HG02623 (cell line): ENCODE measurements at regions not wholly inside any gene's neighbourhood (a gene's known extent, or its start where the extent isn't known, plus 50 kb on each side); places are given as distances from the start of the nearest gene placed in this dataset.
"Not testable (repeated sequence)": the region's sequence is repeated elsewhere in the genome, so short reads cannot be mapped to it uniquely, and the experiment has no call there.

ENCODE experiments used
- ATAC-seq: cut with Tn5 transposase; IDR thresholded peaks from one replicate; pipeline ENCODE4 v1.9.1; 2021; ENCODE audit warnings: moderate library complexity; ENCODE audit not compliant: unreplicated experiment

DNA sequence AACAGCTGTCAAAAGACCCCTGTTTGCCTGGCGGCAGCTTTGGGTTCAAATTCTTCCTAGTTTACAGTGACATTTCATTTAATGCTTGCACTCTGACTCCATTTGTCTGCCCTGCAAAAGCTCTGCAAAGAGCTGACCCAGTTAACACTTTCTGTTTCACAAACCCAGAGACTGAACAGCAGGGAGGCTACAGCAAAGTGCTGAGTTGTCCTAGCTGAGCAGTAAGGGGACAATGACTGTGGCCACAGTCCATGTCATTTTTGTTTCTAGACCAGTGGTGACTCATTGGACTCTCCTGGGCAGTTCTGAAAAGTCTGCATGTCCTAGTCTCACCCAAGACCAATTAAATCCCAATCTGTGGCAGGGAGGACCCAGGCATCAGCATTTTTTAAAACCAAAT lies 994.8 kb upstream of the WWC1 start:
- no peak for ATAC-seq

DNA sequence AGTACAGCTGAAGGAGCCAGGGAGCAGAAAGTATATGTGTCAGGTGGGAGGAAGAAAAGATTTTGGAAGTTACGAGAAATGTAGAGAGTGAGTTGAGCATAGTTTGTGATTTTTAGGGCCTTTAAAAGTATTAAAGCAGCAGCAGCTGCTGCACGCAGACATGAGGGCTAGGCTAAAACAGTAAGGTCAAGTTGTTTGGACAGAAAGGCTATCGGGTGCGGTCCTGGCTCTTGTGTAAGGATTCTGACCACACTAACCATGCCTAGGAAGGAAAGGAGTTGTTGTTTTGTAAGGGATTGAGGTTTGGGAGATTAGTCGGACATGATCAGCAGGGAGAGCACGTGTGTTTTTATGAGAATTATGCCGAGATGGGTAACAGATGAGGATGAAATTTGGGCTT lies 991.6 kb upstream of the WWC1 start:
- ATAC-seq = not testable (repeated sequence)

DNA sequence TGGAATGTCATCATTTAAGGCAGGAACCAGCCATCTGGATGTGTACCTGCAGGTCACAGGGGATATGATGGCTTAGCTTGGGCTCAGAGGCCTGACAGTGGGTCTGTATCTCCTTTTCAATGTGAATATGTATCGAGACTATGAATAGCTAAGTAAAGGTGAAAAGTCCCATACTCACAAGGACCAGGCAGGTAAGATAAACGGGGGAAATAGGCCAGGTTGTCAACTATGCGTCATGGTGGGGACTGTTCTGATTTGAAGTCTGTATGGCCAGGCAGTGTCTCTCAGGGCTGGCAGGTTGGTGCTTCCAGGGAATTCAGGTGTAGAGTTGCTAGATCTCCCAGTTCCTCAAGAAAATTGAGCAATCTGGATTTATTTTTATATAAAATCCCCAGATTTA lies 987.9 kb upstream of the WWC1 start:
- ATAC-seq = no peak

DNA sequence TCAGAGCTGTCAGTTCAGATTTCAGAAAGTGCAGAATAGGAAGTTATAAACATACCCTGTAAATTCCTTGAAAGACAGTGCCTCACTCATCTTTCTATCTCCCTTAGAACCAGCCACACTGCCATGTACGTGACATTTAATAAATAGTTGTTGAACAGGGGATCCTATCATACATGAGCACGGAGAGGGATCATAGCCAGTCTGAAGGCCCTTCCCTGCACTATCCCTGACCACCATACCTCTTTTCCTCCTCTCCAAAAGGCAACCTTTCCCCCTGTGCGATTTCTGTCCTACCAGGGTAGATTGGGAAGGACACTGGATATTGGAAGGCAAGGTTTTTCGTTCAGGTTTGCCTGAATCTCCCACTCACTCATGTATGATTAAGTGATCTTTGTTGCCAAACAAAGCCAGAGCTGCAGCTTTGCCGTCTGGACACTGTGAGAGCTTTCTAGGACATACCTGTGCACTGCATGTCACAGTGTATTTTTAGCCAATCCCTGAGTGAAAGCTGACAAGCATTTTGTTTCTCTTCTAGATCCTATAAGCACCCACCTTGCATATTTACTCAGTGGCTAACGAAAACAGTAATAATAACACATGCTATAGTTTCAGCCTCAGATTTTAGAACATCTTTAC lies 986.5 kb upstream of the WWC1 start:
- no peak for ATAC-seq

DNA sequence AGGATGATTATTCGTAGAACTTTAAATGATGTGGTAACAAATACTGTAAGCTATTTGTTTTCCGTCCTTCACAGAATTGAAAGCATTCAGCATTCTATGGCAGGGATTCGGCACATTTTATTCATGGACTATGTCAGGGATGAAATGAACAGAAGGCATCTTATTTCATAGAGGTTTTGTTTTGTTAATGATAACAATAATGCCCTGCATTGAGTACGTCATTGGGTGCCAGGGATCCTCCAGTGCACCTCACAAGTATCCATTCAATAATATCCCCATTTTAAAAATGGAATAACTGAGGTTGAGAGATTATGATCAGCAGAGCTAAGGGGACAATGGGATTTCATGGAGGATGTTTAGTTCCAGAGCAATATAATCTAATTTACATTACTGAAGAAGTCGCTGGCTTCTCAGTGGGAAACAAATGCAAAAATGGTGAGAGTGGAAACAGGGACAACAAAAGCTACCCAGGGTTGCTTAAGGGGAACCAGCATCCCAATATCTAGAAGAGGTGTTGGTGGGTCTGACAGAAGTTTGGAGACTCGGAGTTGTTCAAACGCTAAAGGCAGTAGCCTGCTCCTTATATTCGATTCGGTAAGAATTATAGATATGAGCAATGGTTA lies 985.7 kb upstream of the WWC1 start:
- ATAC-seq = no peak

DNA sequence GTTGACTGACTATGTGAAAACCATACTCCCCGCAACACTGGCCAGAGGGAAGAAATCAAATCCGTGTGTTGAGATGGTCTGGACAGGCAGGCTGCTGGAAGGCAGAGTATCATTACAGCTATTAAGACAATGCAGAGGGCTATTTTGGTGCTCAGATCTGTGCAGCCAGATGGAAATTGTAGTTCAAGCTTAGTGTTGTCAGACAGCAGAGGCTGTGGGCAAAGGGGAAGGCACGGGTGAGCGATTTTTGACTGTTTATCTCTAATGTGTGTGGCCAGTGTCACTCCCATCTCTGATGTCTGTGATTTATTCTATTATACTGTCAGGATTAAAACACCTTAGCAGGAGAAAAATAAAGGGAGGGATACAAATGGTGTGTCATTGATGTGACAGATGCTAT lies 984.4 kb upstream of the WWC1 start:
- ATAC-seq = no peak

DNA sequence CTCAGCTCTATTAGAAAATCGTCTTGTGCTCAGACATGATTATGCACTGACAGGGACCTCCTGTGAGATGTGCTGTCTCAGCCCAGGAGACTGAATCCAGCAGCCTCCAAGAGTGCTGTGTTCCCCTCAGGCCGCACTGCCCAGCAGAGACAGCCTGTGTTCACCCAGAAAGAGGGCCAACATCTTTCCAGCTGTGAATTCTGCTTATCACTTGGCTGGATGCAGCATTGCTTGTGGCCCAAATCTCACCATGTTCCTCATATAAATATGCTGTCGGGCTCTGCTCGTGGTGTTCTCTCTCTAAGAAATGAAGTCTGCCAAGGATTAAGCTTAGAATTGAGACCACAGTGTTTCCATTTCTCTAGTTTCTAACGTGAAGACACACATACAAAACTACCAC lies 983.0 kb upstream of the WWC1 start:
- no peak for ATAC-seq

DNA sequence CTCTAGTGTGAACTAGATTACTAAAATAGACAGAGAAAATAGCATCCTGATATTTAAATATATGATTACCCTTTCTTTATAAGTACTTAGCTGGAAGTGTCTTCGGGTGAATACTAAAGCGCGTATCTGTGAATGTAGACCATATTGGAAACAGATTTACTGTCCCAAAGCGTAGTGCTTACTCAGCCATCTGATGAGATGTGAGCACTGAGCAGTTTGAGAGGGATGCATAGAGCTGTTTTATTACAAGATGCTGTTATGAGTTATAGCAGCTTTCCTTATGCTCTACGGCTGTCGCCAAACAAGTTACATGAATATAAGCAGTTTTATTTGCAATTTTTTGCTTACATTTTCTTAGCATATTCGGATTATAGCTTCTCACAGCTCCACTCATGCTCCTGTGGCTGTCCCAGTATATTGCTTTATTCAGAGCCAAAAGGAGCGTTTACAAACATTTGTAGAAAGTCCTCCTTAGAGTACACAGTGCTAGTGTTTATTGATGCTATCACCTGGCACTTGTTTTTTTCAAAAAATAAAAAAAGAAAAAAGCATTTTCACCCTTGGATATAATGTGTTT lies 981.4 kb upstream of the WWC1 start:
- no peak for ATAC-seq

DNA sequence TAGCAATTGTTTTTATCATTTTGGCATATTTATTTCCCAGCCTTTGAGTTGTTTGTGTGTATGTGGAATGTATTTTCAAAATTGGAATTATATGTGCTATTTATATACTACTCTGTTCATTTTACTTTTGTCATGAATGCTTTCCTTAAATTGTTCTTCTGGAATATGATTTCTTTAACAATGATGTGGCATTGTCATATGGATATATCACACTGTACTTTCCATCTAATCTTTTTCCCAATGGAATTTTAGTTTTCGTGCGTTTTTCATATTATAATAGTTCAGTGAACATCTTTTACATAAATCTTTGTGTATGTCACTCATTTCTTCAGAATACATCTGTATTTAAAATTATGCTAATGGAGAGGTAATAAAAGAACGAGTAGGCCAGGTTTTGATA lies 980.1 kb upstream of the WWC1 start:
- no peak for ATAC-seq

DNA sequence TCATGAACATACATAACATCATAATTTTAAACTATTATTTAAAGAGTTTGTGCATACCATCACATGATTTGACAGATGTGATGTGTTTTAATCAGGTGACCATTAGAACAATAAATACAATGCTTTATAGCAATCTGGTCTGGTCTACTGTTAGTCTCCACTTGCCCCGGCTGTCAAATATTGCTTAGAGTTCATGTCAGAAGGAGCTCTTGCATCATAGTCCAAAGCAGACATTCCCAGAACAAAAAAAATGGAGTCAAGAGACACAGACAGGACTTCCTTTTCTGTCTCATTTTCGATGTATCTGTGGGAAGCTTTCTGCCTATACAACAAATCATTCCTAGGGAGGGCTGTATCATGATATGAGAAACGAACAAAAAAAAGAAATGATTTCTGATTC lies 979.2 kb upstream of the WWC1 start:
- ATAC-seq = no peak

DNA sequence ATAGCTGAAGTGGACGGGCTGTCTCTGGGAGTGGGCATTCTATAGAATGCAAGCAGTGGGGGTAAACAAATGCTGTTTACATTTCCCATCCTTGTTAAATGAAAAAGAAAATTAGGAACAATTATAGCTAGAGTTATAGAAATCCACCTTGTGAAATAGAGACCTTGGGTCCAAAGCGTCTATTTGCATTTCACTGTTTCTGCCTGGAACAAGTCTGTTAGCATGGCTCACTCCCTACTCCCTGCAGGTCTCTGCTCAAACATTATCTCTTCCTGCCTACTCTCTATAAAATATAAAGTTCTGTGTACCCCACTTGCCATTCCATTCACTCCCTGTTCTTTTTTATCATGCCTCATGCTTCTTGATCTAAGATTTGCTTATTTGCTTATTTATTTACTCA lies 975.7 kb upstream of the WWC1 start:
- no peak for ATAC-seq

DNA sequence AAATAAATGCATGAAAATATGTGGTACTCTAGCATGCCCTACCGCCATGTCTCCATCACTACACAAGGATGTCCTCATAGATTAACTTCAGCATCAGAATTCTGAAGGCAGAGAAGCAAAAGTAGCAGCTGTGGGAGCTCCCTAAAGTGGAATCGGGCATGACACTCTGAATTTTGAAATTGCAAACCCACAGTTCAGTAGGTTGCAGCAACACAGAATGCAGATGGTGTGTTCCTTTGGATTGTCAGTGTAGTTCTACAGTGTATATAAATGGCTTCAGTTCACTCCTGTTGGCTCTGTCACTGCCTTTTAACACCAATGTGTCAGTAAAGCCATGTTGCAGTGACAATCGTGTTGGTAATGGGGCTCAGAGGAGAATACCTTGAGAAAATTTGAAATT lies 973.6 kb upstream of the WWC1 start:
- ATAC-seq = no peak

DNA sequence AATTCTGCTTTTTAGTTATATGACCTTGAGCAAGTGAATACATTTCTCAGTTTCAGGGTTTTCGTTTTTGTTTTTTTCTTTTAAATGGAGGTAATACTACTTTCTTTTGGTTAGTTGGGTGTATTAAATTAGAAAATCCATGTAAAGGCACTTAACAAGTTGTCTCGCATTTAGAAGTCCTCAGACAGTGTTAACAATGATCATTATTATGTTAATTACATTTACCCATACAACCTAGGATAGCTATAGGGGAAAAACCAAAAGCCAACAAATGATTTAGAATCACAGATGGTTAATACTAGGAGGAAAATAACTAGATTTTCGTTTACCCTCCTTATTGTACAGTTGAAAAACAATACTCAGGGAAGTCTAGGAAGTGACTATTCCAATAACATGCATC lies 972.2 kb upstream of the WWC1 start:
- ATAC-seq = no peak

DNA sequence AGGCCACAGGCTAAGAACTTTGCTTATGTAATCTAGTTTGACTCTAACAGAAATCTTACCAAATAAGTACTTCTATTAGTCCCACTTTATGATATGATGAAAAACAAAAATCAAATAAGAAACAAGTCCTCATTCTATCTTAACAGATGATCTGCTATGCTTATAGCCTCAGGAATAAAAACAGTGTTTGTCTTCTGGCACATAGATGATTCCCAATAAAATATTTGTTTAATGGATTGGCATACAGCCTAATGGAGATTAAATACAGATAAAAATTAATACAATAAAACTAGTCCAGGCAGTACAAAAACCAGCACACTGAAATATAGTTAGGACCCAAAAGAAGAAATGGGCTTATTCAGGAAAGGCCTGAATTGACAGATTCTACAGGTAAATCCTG lies 971.4 kb upstream of the WWC1 start:
- ATAC-seq = no peak

DNA sequence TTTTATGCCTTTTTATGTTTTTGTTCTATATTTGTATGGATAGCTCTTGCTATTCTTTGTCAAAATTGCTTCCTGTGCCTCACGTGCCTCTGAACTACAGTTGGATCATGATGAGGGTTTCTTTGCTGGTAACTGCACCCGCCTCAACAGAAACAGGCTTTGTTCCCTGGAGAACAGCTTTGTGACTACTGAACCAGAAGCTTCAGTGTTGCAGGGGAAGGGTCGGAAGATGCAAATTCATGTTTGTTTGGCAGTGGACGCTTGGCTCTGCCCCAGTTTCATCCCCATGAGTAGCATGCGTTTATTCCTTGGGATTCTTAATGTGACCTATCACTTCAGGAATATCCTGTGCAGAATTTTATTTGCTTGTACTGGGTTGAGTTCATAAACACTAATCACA lies 959.1 kb upstream of the WWC1 start:
- no peak for ATAC-seq

DNA sequence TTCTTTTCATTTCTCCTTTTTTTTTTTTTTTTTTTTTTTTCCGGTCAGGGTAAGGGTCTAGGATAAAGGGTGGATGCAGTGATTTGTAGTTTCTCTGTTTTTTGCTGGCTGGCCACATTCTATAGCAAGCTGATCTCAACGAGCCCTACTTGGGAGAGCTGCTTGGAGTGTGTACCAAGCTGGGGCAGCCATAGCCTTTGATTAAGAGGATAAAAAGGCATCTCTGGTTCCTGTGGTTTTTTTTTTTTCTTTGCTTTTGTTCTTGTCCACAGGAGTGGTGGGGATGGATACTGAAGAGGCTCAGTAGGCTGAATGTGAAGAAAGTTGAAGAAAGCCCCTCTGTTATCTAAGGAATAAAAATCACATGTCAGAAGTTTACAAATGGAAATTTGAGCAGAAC lies 955.3 kb upstream of the WWC1 start:
- ATAC-seq = no peak

DNA sequence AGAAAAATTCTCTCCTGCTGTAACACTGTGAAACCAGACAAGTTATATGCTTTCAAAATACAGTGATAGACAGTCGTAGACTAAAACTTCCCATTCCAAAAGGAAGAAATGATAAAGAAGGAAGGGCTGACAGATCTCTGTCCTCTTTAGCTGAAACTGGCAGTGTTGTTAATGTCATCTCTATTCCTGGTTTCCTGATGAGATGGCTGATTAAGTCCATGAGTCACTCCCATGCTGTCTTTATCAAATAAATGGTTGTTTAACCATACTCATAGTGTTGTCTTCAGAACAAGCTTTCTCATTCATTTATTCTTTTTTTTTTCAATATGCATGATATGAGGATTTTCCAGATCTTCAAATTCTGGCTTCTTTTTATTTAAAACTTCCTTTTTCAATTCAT lies 952.2 kb upstream of the WWC1 start:
- ATAC-seq = no peak

DNA sequence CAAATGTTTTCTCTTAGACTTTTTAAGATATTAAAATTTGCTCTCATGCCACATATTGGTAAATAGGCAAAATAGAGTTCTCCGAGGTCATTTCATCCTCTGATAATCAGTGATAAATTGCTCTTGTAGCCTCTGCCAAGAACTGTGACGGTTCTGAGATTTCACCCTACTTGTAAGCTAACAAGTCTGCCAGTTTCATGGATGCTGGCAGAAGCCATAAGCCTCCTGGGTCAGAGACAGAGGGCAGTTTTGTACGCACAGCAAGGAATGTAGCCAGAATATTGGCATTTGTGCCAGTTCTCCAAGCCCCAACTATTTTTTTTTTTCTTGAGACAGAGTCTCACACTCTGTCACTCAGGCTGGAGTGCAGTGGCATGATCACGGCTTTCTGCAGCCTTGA lies 945.0 kb upstream of the WWC1 start:
- ATAC-seq = no peak

DNA sequence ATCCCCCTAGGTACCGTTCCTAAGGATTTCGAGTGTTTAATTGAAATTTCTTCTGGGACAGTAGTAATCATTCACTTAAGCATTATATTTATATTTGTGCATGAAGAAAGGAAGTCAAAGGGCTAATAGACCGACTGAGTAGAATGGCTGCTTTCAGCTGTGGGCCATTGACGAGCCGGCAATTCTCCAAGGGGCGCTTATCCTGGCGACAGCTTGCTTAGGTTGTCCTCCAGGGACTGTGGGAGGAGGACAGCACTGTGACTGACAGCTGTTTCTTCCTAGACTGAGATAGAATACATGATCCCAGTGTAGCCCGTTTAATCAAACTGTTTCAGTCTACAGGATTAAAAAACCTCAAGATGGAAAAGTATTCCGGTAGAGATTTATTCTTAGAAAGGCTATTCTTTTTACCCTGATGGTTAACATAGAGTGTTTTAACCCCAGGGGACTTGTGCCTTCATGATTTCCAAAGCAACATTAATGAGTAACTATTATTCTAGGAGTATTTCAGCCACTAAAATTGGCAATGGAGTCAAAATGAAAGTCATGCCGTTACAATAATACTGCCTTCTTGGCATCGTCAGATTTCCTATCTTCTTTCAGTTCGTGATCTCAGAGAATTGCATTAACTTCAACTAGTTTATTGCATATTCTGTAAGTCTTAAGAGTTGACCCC lies 943.1 kb upstream of the WWC1 start:
- ATAC-seq = no peak

DNA sequence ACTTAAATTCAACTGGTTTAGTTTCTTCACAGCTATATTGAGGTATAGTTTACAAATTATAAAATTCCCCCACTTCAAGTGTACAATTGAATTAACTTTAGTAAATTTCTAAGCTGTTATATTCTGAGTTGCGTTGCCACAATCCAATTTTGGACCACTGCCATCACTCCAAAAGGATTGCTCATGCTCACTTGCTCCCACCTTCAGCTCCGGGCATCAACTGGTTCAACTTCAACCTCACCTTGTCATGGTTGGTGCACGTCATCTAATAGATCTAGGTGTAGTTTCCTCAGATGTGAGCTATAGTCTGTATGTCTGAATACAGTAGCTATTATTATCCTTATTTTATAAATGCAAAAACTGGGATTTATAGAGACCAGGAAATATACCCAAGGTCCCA lies 942.5 kb upstream of the WWC1 start:
- ATAC-seq = no peak

DNA sequence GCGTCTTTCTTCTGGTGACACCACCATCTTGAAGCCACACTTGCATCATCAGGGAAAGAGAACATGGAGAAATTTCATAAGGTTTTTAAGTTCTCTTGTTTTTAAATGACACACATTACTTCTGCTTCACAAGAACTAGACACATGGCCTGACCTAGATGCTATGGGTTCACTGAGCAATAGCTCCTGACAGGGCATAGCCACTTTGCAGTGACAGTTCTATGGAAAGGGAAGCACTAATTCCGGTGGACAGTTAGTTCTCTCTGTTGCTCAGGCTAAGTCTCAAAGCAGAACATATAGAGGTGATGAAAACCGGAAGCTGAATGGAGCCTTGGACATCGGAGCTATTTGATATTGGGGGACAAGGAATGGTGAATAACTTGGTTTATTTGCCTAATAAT lies 940.1 kb upstream of the WWC1 start:
- ATAC-seq = no peak

DNA sequence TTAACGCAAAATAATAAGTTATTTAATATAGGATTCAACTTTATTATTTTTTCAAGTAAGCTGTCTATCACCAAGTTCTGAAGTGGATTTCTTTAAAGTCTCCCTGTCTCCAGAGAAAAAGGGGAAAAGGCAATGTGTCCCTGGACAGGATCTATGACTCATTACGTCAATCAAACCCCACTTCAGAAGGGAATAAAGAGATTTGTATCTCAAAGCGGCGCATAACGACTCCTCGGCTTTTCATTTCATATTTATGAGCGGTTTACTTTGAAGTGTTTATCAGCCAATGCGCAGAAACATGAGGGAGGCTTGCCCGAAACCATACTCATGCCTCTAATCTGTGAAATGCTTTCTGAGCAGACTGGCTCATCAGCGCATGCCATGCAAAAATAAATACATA lies 938.6 kb upstream of the WWC1 start:
- no peak for ATAC-seq
